Lower leg skin (tissue), 4 donors: ENCODE measurements at regions not wholly inside any gene's neighbourhood (a gene's known extent, or its start where the extent isn't known, plus 50 kb on each side); places are given as distances from the start of the nearest gene placed in this dataset.

ENCODE experiments used
- DNase-seq, 2 donors: peaks; one replicate each; pipeline ENCODE4 v3.0.0-alpha.2; 2019; ENCODE audit warnings: low spot score in 2 of 2
- H3K4me3 ChIP-seq: fragments of 200-600 bp; sonication (generic); 2 replicates; pipeline ENCODE4 v1.5.1; 2017; ENCODE audit warnings: mild to moderate bottlenecking, low read depth; ENCODE audit not compliant: poor library complexity, severe bottlenecking
- CTCF ChIP-seq, 3 donors: fragments of 450-650 bp; IDR thresholded peaks; one replicate each; pipeline ENCODE4 v1.5.1; 2016; ENCODE audit warnings: antibody characterized with exemption in 3 of 3, mild to moderate bottlenecking in 3 of 3, moderate library complexity in 2 of 3
- POLR2A ChIP-seq, 2 donors: fragments of 450-650 bp; IDR thresholded peaks; one replicate each; pipeline ENCODE4 v1.6.1; 2016 to 2017; ENCODE audit warnings: antibody characterized with exemption in 2 of 2, mild to moderate bottlenecking in 1 of 2, moderate library complexity in 1 of 2
- WGBS, 2 donors: methylation state at CpG; one replicate each; pipeline ENCODE4 v1.1.5; 2018; 5-methylcytosine and 5-hydroxymethylcytosine counted together
- intact Hi-C: fragments of 100-400 bp; cut with DNase I; formaldehyde crosslinking; loops from one replicate; pipeline ENCODE4 v1.15.0; 2023; ENCODE audit warnings: low total_unique reads

DNA sequence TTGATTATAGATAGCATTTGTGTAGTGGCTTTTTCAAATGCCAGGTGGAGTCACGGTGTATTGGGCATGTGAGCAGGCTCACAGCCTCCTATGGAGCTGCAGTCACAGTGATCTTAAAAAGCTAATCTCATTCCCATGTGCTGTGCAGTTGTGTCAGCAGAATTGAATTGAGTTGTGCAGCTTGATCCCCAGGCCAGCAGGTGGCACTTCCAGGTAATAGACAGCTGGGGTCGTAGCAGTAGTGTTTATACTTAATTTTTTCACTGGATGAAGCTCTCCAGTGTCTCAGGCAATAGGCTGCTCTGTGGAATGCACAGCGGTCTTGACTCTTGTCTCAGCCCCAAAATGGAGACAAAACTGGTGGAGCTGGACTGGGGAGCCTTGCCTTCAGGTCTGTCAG is 1028.1 kb downstream of the SH3BGRL start:
- DNase-seq = no peak
- H3K4me3 ChIP-seq = no peak overlapping the region
- 49 to 80% methylated on average over 2 to 3 of the region's 3 CpGs for WGBS, 2 donors
- TF ChIP-seq POLR2A (IDR thresholded peaks at IDR 0.05) = no peak
- no peak for TF ChIP-seq CTCF (IDR thresholded peaks at IDR 0.05)
- intact Hi-C loops = no loop called here

- peak in 1 of 2 donors; percentile 61 for DNase-seq
- H3K4me3 ChIP-seq = no peak overlapping the region
- intact Hi-C loops = no loop called here
- no peak for TF ChIP-seq CTCF (IDR thresholded peaks at IDR 0.05)
- TF ChIP-seq POLR2A (IDR thresholded peaks at IDR 0.05) = no peak
These were observed 1030.8 kb downstream of the SH3BGRL start for GRCh38 chrX:82232679-82233078.

GRCh38 chrX:82237328-82237727 is 1035.4 kb downstream of the SH3BGRL start:
- intact Hi-C loops = no loop called here
- no peak overlapping the region for H3K4me3 ChIP-seq
- no peak for DNase-seq
- TF ChIP-seq POLR2A (IDR thresholded peaks at IDR 0.05) = no peak
- TF ChIP-seq CTCF (IDR thresholded peaks at IDR 0.05) = no peak
- 80 to 83% methylated on average over 1 of the region's 1 CpG for WGBS, 2 donors
